Hepatocyte (in vitro differentiated cells): ENCODE measurements at regions not wholly inside any gene's neighbourhood (a gene's known extent, or its start where the extent isn't known, plus 50 kb on each side); places are given as distances from the start of the nearest gene placed in this dataset.

Experiments
- EZH2 ChIP-seq: fragments of 200-600 bp; sonication (generic); IDR thresholded peaks from 2 replicates; pipeline ENCODE4 v1.6.1; 2016; ENCODE audit warnings: antibody characterized with exemption, mild to moderate bottlenecking, borderline replicate concordance
- EZH2phosphoT487 ChIP-seq: fragments of 200-600 bp; sonication (generic); IDR thresholded peaks from one replicate; pipeline ENCODE4 v1.6.1; 2018; ENCODE audit warnings: antibody characterized with exemption, mild to moderate bottlenecking, low read depth, moderate library complexity; ENCODE audit not compliant: unreplicated experiment, severe bottlenecking
- TF ChIP-seq, protein P1 (sequence below): fragments of 200-600 bp; sonication (generic); IDR thresholded peaks from 2 replicates; pipeline ENCODE4 v1.5.1; 2016; ENCODE audit warnings: antibody characterized with exemption, mild to moderate bottlenecking; ENCODE audit not compliant: poor library complexity

DNA sequence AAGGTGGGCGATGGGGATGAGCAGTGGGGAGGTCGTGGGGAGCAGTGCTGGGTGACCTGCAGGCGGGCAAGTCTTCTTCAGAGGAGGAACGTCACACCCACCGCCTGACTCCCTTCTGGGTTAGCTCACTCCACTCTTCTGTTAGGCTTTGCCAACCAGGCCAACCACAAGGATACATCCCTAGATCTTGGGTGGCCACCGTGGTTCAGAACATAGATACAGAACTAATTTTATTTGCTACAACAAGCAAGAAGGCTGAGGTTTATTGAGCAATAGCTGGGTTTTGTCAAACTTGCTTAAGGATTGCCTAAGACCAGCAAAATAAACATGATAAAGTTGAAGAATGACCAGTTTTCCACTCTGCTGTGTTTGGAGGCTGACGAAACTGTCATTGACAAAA, 109.4 kb downstream of the DACT1 start:
- TF ChIP-seq, protein P1, sequence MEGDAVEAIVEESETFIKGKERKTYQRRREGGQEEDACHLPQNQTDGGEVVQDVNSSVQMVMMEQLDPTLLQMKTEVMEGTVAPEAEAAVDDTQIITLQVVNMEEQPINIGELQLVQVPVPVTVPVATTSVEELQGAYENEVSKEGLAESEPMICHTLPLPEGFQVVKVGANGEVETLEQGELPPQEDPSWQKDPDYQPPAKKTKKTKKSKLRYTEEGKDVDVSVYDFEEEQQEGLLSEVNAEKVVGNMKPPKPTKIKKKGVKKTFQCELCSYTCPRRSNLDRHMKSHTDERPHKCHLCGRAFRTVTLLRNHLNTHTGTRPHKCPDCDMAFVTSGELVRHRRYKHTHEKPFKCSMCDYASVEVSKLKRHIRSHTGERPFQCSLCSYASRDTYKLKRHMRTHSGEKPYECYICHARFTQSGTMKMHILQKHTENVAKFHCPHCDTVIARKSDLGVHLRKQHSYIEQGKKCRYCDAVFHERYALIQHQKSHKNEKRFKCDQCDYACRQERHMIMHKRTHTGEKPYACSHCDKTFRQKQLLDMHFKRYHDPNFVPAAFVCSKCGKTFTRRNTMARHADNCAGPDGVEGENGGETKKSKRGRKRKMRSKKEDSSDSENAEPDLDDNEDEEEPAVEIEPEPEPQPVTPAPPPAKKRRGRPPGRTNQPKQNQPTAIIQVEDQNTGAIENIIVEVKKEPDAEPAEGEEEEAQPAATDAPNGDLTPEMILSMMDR, result no peak
- no peak for TF ChIP-seq EZH2
- TF ChIP-seq EZH2phosphoT487, result no peak
